ENCODE measurements at regions not wholly inside any gene's neighbourhood (a gene's known extent, or its start where the extent isn't known, plus 50 kb on each side); places are given as distances from the start of the nearest gene placed in this dataset.

- no peak for TF ChIP-seq CTCF (IDR thresholded peaks at IDR 0.05)
- TF ChIP-seq POLR2A (IDR thresholded peaks at IDR 0.05), result no peak
- TF ChIP-seq EP300 (IDR thresholded peaks at IDR 0.05), result no peak
Observed at GRCh38 chr1:192489748-192490147, 85.8 kb upstream of the RGS1 start.

Data from gastroesophageal sphincter (tissue), 3 donors.